IMR-90 (cell line): ENCODE measurements at regions not wholly inside any gene's neighbourhood (a gene's known extent, or its start where the extent isn't known, plus 50 kb on each side); places are given as distances from the start of the nearest gene placed in this dataset.

ENCODE experiments used
- ATAC-seq: fragments of 200-7000 bp; cut with Tn5 transposase; 2 replicates; pipeline ENCODE4 v1.9.1; 2020; ENCODE audit warnings: low read depth, mild to moderate bottlenecking, moderate library complexity
- BruUV-seq: library from RNA; stranded (reverse); fragments of 400-500 nt; replicated peaks from 2 replicates; lab custom pipeline; 2021; lab: Mats Ljungman, UMichigan
- CTCF ChIA-PET: fragments of 300-600 bp; formaldehyde crosslinking; extraction: SDS; loops from one replicate; lab custom pipeline; 2021; ENCODE audit warnings: antibody characterized with exemption; lab: Yijun Ruan, JAX
- POLR2A ChIA-PET: fragments of 300-600 bp; sonication (Branson Sonifier 250); formaldehyde crosslinking; loops from one replicate; lab custom pipeline; 2022; ENCODE audit warnings: antibody characterized with exemption; ENCODE audit not compliant: unreplicated experiment; lab: Charles Lee
- DNase-seq: peaks from one replicate; pipeline ENCODE4 v3.0.0; 2013
- H2AFZ ChIP-seq: replicated peaks from 2 replicates; pipeline ENCODE3; 2013; ENCODE audit warnings: low read length, mild to moderate bottlenecking; ENCODE audit not compliant: poor library complexity
- H2AK5ac ChIP-seq: 2 replicates; pipeline ENCODE4 v1.6.1; 2013; ENCODE audit warnings: low read depth, low read length, inconsistent platforms
- H2AK9ac ChIP-seq: replicated peaks from 2 replicates; pipeline ENCODE3; 2013; ENCODE audit warnings: mild to moderate bottlenecking, low read depth, low read length, moderate library complexity; ENCODE audit not compliant: poor library complexity
- H2BK120ac ChIP-seq: 2 replicates; pipeline ENCODE4 v1.6.1; 2013; ENCODE audit warnings: low read depth, low read length, inconsistent platforms
- H2BK15ac ChIP-seq: 3 replicates; pipeline ENCODE4 v1.6.1; 2013; ENCODE audit warnings: low read depth, low read length, inconsistent platforms
- H2BK20ac ChIP-seq: 2 replicates; pipeline ENCODE4 v1.6.1; 2013; ENCODE audit warnings: low read depth, mild to moderate bottlenecking, inconsistent platforms, low read length, moderate library complexity
- H2BK5ac ChIP-seq: 2 replicates; pipeline ENCODE4 v1.6.1; 2013; ENCODE audit warnings: mild to moderate bottlenecking, low read depth, low read length, inconsistent platforms; ENCODE audit not compliant: poor library complexity, severe bottlenecking
- H3K14ac ChIP-seq: replicated peaks from 2 replicates; pipeline ENCODE4 v1.6.1; 2013; ENCODE audit warnings: low read depth, low read length, inconsistent platforms
- H3K18ac ChIP-seq: 2 replicates; pipeline ENCODE4 v1.6.1; 2013; ENCODE audit warnings: low read depth, low read length, control low read depth
- H3K23ac ChIP-seq: 2 replicates; pipeline ENCODE4 v1.6.1; 2013; ENCODE audit warnings: low read depth, low read length, inconsistent platforms
- H3K27ac ChIP-seq: 2 replicates; pipeline ENCODE4 v1.5.1; 2013; ENCODE audit warnings: mild to moderate bottlenecking, control low read depth, low read length; ENCODE audit not compliant: insufficient read depth
- H3K27me3 ChIP-seq: 2 replicates; pipeline ENCODE4 v1.6.1; 2013; ENCODE audit warnings: low read length; ENCODE audit not compliant: control insufficient read depth, insufficient read depth
- H3K36me3 ChIP-seq: 2 replicates; pipeline ENCODE4 v1.6.1; 2013; ENCODE audit warnings: low read length, mixed read lengths; ENCODE audit not compliant: control insufficient read depth, insufficient read depth
- H3K4ac ChIP-seq: 2 replicates; pipeline ENCODE4 v1.6.1; 2013; ENCODE audit warnings: low read depth, low read length, inconsistent platforms
- H3K4me1 ChIP-seq: 2 replicates; pipeline ENCODE4 v1.6.1; 2013; ENCODE audit warnings: low read length, mixed read lengths; ENCODE audit not compliant: control insufficient read depth, insufficient read depth
- H3K4me2 ChIP-seq: 2 replicates; pipeline ENCODE4 v1.6.1; 2013; ENCODE audit warnings: low read depth, mild to moderate bottlenecking, control low read depth, low read length, moderate library complexity
- H3K4me3 ChIP-seq: 2 replicates; pipeline ENCODE4 v1.5.1; 2013; ENCODE audit warnings: low read depth, mild to moderate bottlenecking, control low read depth, low read length, moderate library complexity; ENCODE audit not compliant: insufficient read depth
- H3K56ac ChIP-seq: 2 replicates; pipeline ENCODE4 v1.6.1; 2013; ENCODE audit warnings: low read length, inconsistent platforms; ENCODE audit not compliant: insufficient read depth; ENCODE audit errors: extremely low read depth
- H3K79me1 ChIP-seq, 2 experiments: 2 replicates each; pipeline ENCODE4 v1.6.1; 2013; ENCODE audit warnings: low read length in 2 of 2, inconsistent platforms in 1 of 2, low read depth in 1 of 2
- H3K9ac ChIP-seq: 2 replicates; pipeline ENCODE4 v1.6.1; 2013; ENCODE audit warnings: low read depth, low read length, control low read depth
- H3K9me1 ChIP-seq: 2 replicates; pipeline ENCODE4 v1.6.1; 2013; ENCODE audit warnings: low read length, inconsistent platforms; ENCODE audit not compliant: insufficient read depth
- H3K9me3 ChIP-seq: 2 replicates; pipeline ENCODE4 v1.6.1; 2013; ENCODE audit warnings: low read length; ENCODE audit not compliant: control insufficient read depth, insufficient read depth
- H4K20me1 ChIP-seq: 2 replicates; pipeline ENCODE4 v1.6.1; 2013; ENCODE audit warnings: low read length, inconsistent platforms; ENCODE audit not compliant: insufficient read depth
- H4K5ac ChIP-seq: 2 replicates; pipeline ENCODE4 v1.6.1; 2013; ENCODE audit warnings: mild to moderate bottlenecking, low read depth, low read length, control low read depth
- H4K8ac ChIP-seq, 2 experiments: 2 replicates each; pipeline ENCODE4 v1.6.1; 2013; ENCODE audit warnings: low read depth in 2 of 2, low read length in 2 of 2, control low read depth in 1 of 2, inconsistent platforms in 1 of 2
- H4K91ac ChIP-seq: 2 replicates; pipeline ENCODE4 v1.6.1; 2013; ENCODE audit warnings: low read depth, low read length, inconsistent platforms; ENCODE audit not compliant: insufficient read depth
- BHLHE40 ChIP-seq: fragments of 150-350 bp; IDR thresholded peaks from 2 replicates; pipeline ENCODE4 v1.6.1; 2016; ENCODE audit warnings: mild to moderate bottlenecking, low read depth, low read length
- CEBPB ChIP-seq: IDR thresholded peaks from 2 replicates; pipeline ENCODE4 v1.6.1; 2012; ENCODE audit warnings: low read depth, low read length, improper control_type of control experiment
- CHD1 ChIP-seq: IDR thresholded peaks from 2 replicates; pipeline ENCODE4 v1.6.1; 2012; ENCODE audit warnings: low read depth, low read length, improper control_type of control experiment
- ELK1 ChIP-seq: fragments of 150-350 bp; IDR thresholded peaks from 2 replicates; pipeline ENCODE4 v1.6.1; 2016; ENCODE audit warnings: low read depth, mild to moderate bottlenecking, low read length, moderate library complexity, borderline replicate concordance
- FOS ChIP-seq: fragments of 150-350 bp; IDR thresholded peaks from 2 replicates; pipeline ENCODE4 v1.6.1; 2016; ENCODE audit warnings: low read depth, low read length
- MAFK ChIP-seq: IDR thresholded peaks from 2 replicates; pipeline ENCODE4 v1.6.1; 2012; ENCODE audit warnings: low read depth, low read length, improper control_type of control experiment
- MAZ ChIP-seq: IDR thresholded peaks from 2 replicates; pipeline ENCODE4 v1.6.1; 2012; ENCODE audit warnings: low read depth, mild to moderate bottlenecking, low read length, improper control_type of control experiment, moderate library complexity, borderline replicate concordance
- MXI1 ChIP-seq: IDR thresholded peaks from 2 replicates; pipeline ENCODE4 v1.6.1; 2012; ENCODE audit warnings: low read depth, mild to moderate bottlenecking, low read length, moderate library complexity, borderline replicate concordance
- NFE2L2 ChIP-seq: fragments of 150-350 bp; IDR thresholded peaks from 2 replicates; pipeline ENCODE4 v1.6.1; 2016; ENCODE audit warnings: low read depth, mild to moderate bottlenecking, low read length
- POLR2A ChIP-seq: IDR thresholded peaks from 2 replicates; pipeline ENCODE4 v1.6.1; 2012; ENCODE audit warnings: mild to moderate bottlenecking, low read depth, low read length
- RAD21 ChIP-seq: IDR thresholded peaks from 2 replicates; pipeline ENCODE4 v1.6.1; 2012; ENCODE audit warnings: low read length, improper control_type of control experiment
- RCOR1 ChIP-seq: IDR thresholded peaks from 2 replicates; pipeline ENCODE4 v1.6.1; 2012; ENCODE audit warnings: mild to moderate bottlenecking, low read length, improper control_type of control experiment; ENCODE audit not compliant: insufficient replicate concordance
- RFX5 ChIP-seq: IDR thresholded peaks from 2 replicates; pipeline ENCODE4 v1.8.0; 2012; ENCODE audit warnings: low read depth, mild to moderate bottlenecking, low read length, moderate library complexity
- SMC3 ChIP-seq: fragments of 150-350 bp; IDR thresholded peaks from 2 replicates; pipeline ENCODE4 v1.6.1; 2016; ENCODE audit warnings: low read depth, mild to moderate bottlenecking, antibody characterized with exemption, low read length, moderate library complexity
- USF2 ChIP-seq: fragments of 150-350 bp; IDR thresholded peaks from 2 replicates; pipeline ENCODE4 v1.6.1; 2017; ENCODE audit warnings: mild to moderate bottlenecking, antibody characterized with exemption, low read length, low read depth
- WGBS, 2 experiments: methylation state at CpG; one replicate each; pipeline versions ENCODE4 v1.1.5 to v1.1.7; 2013; ENCODE audit warnings: missing lambda C conversion rate in 2 of 2; ENCODE audit not compliant: insufficient read length in 1 of 2; ENCODE audit errors: extremely low coverage in 2 of 2; 5-methylcytosine and 5-hydroxymethylcytosine counted together
- dilution Hi-C: fragments of 300-500 bp; cut with HindIII; formaldehyde crosslinking; loops from one replicate; pipeline ENCODE4 v1.14.3; 2018; ENCODE audit warnings: low sequenced_read_pairs; ENCODE audit not compliant: unreplicated experiment
- in situ Hi-C: fragments of 300-500 bp; cut with MboI; formaldehyde crosslinking; loops from 3 replicates; pipeline ENCODE4 v1.14.3; 2019; ENCODE audit warnings: low sequenced_read_pairs, inconsistent platforms, mixed read lengths
- intact Hi-C: fragments of 100-400 bp; cut with micrococcal nuclease; formaldehyde crosslinking; loops from 2 replicates; pipeline ENCODE4 v1.10.0; 2022
- TF ChIP-seq, protein P1 (sequence below): conservative IDR thresholded peaks from 2 replicates; pipeline ENCODE4 v1.5.1; 2012; ENCODE audit warnings: mild to moderate bottlenecking, low read depth, low read length, improper control_type of control experiment

- Histone ChIP-seq H3K18ac (no peak overlapping the region), H2AK5ac (no peak overlapping the region), H4K5ac (no peak overlapping the region), H3K23ac (no peak overlapping the region), H3K4me3 (no peak overlapping the region), H3K79me1 (no peaks in the 10 kb centered on the region), H2AFZ (no peak overlapping the region), H3K4me2 (no peak overlapping the region), H2BK15ac (no peak overlapping the region), H4K20me1 (no peaks in the 10 kb centered on the region), H3K9ac (no peak overlapping the region), H2BK5ac (no peak overlapping the region), H3K36me3 (no peaks in the 10 kb centered on the region), H3K27me3 (peaks cover 3% of the 10 kb centered on the region; the same call in 1 of the 2 replicates), H3K27ac (no peak overlapping the region), H3K56ac (no peak overlapping the region), H2BK20ac (no peak overlapping the region), H2AK9ac (no peak overlapping the region), H3K14ac (no peak overlapping the region), H3K4me1 (no peaks in the 10 kb centered on the region), H4K8ac (no peak overlapping the region), H4K91ac (no peak overlapping the region), H3K9me1 (no peaks in the 10 kb centered on the region), H2BK120ac (no peak overlapping the region), H3K9me3 (no peaks in the 10 kb centered on the region), H3K4ac (no peak overlapping the region)
- DNase-seq (no peak), ATAC-seq (no peak)
- no TSS peak for BruUV-seq
- no CpG with 5 or more reads among the region's 3 CpGs for WGBS, 2 experiments
- dilution Hi-C loops = no loop called here
- ChIA-PET CTCF (no interaction called here), POLR2A (no interaction called here)
- in situ Hi-C loops = no loop called here
- intact Hi-C loops = no loop called here
- TF ChIP-seq NFE2L2 (no peak), RFX5 (no peak), BHLHE40 (no peak), SMC3 (no peak), CEBPB (no peak), FOS (no peak), RCOR1 (no peak), MAZ (no peak), MAFK (no peak), RAD21 (no peak), CHD1 (no peak), MXI1 (no peak), POLR2A (no peak), ELK1 (no peak), USF2 (no peak)
- TF ChIP-seq, protein P1, sequence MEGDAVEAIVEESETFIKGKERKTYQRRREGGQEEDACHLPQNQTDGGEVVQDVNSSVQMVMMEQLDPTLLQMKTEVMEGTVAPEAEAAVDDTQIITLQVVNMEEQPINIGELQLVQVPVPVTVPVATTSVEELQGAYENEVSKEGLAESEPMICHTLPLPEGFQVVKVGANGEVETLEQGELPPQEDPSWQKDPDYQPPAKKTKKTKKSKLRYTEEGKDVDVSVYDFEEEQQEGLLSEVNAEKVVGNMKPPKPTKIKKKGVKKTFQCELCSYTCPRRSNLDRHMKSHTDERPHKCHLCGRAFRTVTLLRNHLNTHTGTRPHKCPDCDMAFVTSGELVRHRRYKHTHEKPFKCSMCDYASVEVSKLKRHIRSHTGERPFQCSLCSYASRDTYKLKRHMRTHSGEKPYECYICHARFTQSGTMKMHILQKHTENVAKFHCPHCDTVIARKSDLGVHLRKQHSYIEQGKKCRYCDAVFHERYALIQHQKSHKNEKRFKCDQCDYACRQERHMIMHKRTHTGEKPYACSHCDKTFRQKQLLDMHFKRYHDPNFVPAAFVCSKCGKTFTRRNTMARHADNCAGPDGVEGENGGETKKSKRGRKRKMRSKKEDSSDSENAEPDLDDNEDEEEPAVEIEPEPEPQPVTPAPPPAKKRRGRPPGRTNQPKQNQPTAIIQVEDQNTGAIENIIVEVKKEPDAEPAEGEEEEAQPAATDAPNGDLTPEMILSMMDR = no peak
Measured at GRCh38 chr7:81300753-81301152, 381.9 kb upstream of the SEMA3C start.
